Prostate gland (tissue), 2 donors: ENCODE measurements at regions not wholly inside any gene's neighbourhood (a gene's known extent, or its start where the extent isn't known, plus 50 kb on each side); places are given as distances from the start of the nearest gene placed in this dataset.
"Not testable (repeated sequence)": the region's sequence is repeated elsewhere in the genome, so short reads cannot be mapped to it uniquely, and the experiment has no call there.

Experiments used
- DNase-seq: peaks from one replicate; pipeline ENCODE4 v3.0.0-alpha.2; 2019; ENCODE audit warnings: low spot score
- H3K27ac ChIP-seq, 2 donors: fragments of 200-600 bp; sonication (generic); 2 replicates each; pipeline ENCODE4 v1.5.1; 2017 to 2019
- H3K27me3 ChIP-seq: fragments of 200-600 bp; sonication (generic); replicated peaks from 2 replicates; pipeline ENCODE4 v1.5.1; 2019; ENCODE audit not compliant: insufficient read depth
- H3K36me3 ChIP-seq, 2 donors: fragments of 200-600 bp; sonication (generic); 1 replicate in 1 of 2; 2 replicates in 1 of 2; pipeline versions ENCODE4 v1.5.1 to v1.8.1; 2017 to 2019
- H3K4me1 ChIP-seq: fragments of 200-600 bp; sonication (generic); replicated peaks from 2 replicates; pipeline ENCODE4 v1.5.1; 2019
- H3K4me3 ChIP-seq, 2 donors: fragments of 200-600 bp; sonication (generic); 2 replicates each; pipeline ENCODE4 v1.5.1; 2017 to 2019
- H3K9me3 ChIP-seq: fragments of 200-600 bp; sonication (generic); 2 replicates; pipeline ENCODE4 v1.5.1; 2017
- CTCF ChIP-seq, 4 experiments: fragments of 200-600 bp in 2 of 4; fragments of 450-650 bp in 2 of 4; sonication (generic) in 2 of 4; IDR thresholded peaks; 1 replicate in 3 of 4; 2 replicates in 1 of 4; pipeline ENCODE4 v1.5.1; 2016 to 2019; ENCODE audit warnings: antibody characterized with exemption in 4 of 4, mild to moderate bottlenecking in 2 of 4, moderate library complexity in 2 of 4
- POLR2A ChIP-seq: fragments of 450-650 bp; IDR thresholded peaks from one replicate; pipeline ENCODE4 v1.6.1; 2016; ENCODE audit warnings: antibody characterized with exemption, mild to moderate bottlenecking
- POLR2AphosphoS5 ChIP-seq: sonication (generic); formaldehyde crosslinking; IDR thresholded peaks from one replicate; pipeline ENCODE4 v1.6.1; 2017; ENCODE audit warnings: antibody characterized with exemption
- WGBS: methylation state at CpG from one replicate; pipeline ENCODE4 v1.1.5; 2018; 5-methylcytosine and 5-hydroxymethylcytosine counted together
- intact Hi-C: fragments of 100-400 bp; cut with DNase I; formaldehyde crosslinking; loops from one replicate; pipeline ENCODE4 v1.14.2; 2022

GRCh38 chr10:101280511-101280910 is 51.2 kb upstream of the LBX1 start:
- H3K36me3 ChIP-seq: no peaks in the 10 kb centered on the region
- peaks cover 4% of the 10 kb centered on the region for H3K27me3 ChIP-seq
- peaks cover 5% of the 10 kb centered on the region for H3K4me1 ChIP-seq
- no peak overlapping the region for H3K27ac ChIP-seq
- TF ChIP-seq POLR2AphosphoS5: no peak
- no peak for TF ChIP-seq POLR2A
- no peak for TF ChIP-seq CTCF (IDR thresholded peaks at IDR 0.05)
- WGBS: 83% methylated on average over 2 of the region's 2 CpGs
- no peak overlapping the region for H3K4me3 ChIP-seq
- DNase-seq: no peak
- intact Hi-C loops: no loop called here
- no peaks in the 10 kb centered on the region for H3K9me3 ChIP-seq

GRCh38 chr10:101280921-101281320 is 51.7 kb upstream of the LBX1 start:
- WGBS: 88% methylated on average over 3 of the region's 3 CpGs
- H3K36me3 ChIP-seq, H3K27me3 ChIP-seq, intact Hi-C loops, DNase-seq, H3K9me3 ChIP-seq, H3K4me3 ChIP-seq, H3K4me1 ChIP-seq, H3K27ac ChIP-seq: not testable (repeated sequence)

GRCh38 chr10:101282947-101283346 is 53.7 kb upstream of the LBX1 start:
- Histone ChIP-seq H3K27ac (no peak overlapping the region), H3K9me3 (no peaks in the 10 kb centered on the region), H3K4me1 (peaks cover 5% of the 10 kb centered on the region), H3K4me3 (no peak overlapping the region), H3K27me3 (peaks cover 4% of the 10 kb centered on the region), H3K36me3 (no peaks in the 10 kb centered on the region)
- 76% methylated on average over 2 of the region's 2 CpGs for WGBS
- DNase-seq: no peak
- TF ChIP-seq POLR2A (no peak), CTCF (IDR thresholded peaks at IDR 0.05) (no peak), POLR2AphosphoS5 (no peak)
- intact Hi-C loops: no loop called here

GRCh38 chr10:101283762-101284100 is 54.5 kb upstream of the LBX1 start:
- no peaks in the 10 kb centered on the region for H3K9me3 ChIP-seq
- peaks cover 4% of the 10 kb centered on the region for H3K27me3 ChIP-seq
- no peak overlapping the region for H3K27ac ChIP-seq
- H3K4me1 ChIP-seq: peaks cover 5% of the 10 kb centered on the region
- intact Hi-C loops: no loop called here
- TF ChIP-seq POLR2A: no peak
- TF ChIP-seq POLR2AphosphoS5: no peak
- no peak for TF ChIP-seq CTCF (IDR thresholded peaks at IDR 0.05)
- no peak overlapping the region for H3K4me3 ChIP-seq
- no peak for DNase-seq
- WGBS: 5% methylated on average over 3 of the region's 3 CpGs
- H3K36me3 ChIP-seq: no peaks in the 10 kb centered on the region

GRCh38 chr10:101284101-101284743 is 55.0 kb upstream of the LBX1 start:
- 10% methylated on average over 54 of the region's 54 CpGs for WGBS
- no peak for DNase-seq
- H3K27ac ChIP-seq: no peak overlapping the region
- no peak for TF ChIP-seq CTCF (IDR thresholded peaks at IDR 0.05)
- TF ChIP-seq POLR2AphosphoS5: no peak
- no peak for TF ChIP-seq POLR2A
- H3K36me3 ChIP-seq: no peaks in the 10 kb centered on the region
- H3K4me1 ChIP-seq: peaks cover 5% of the 10 kb centered on the region
- H3K4me3 ChIP-seq: peak overlapping the region in 1 of 2 donors; percentile 9
- intact Hi-C loops: no loop called here
- peaks cover 4% of the 10 kb centered on the region for H3K27me3 ChIP-seq
- no peaks in the 10 kb centered on the region for H3K9me3 ChIP-seq
